Esophagus squamous epithelium (tissue), 5 donors: ENCODE measurements at regions not wholly inside any gene's neighbourhood (a gene's known extent, or its start where the extent isn't known, plus 50 kb on each side); places are given as distances from the start of the nearest gene placed in this dataset.

Experiments
- DNase-seq: peaks from one replicate; lab custom pipeline; 2025; lab: John Stamatoyannopoulos, UW
- H3K27ac ChIP-seq, 4 donors: fragments of 200-600 bp; sonication (generic); one replicate each; pipeline ENCODE4 v1.5.1; 2016 to 2019; ENCODE audit warnings: mild to moderate bottlenecking in 1 of 4
- H3K27me3 ChIP-seq, 4 donors: fragments of 200-600 bp; sonication (generic); 1 replicate in 3 of 4; 2 replicates in 1 of 4; pipeline versions ENCODE4 v1.5.1 to v1.6.0; 2017 to 2021; ENCODE audit warnings: antibody characterized with exemption in 1 of 4
- H3K36me3 ChIP-seq, 3 donors: fragments of 200-600 bp; sonication (generic); one replicate each; pipeline ENCODE4 v1.5.1; 2016 to 2019
- H3K4me1 ChIP-seq, 3 donors: fragments of 200-600 bp; sonication (generic); one replicate each; pipeline ENCODE4 v1.5.1; 2017 to 2019
- H3K4me3 ChIP-seq, 4 donors: fragments of 200-600 bp; sonication (generic); 1 replicate in 3 of 4; 2 replicates in 1 of 4; pipeline ENCODE4 v1.5.1; 2016 to 2019; ENCODE audit warnings: mild to moderate bottlenecking in 2 of 4, moderate library complexity in 1 of 4
- H3K9me3 ChIP-seq, 3 donors: fragments of 200-600 bp; sonication (generic); one replicate each; pipeline ENCODE4 v1.5.1; 2016 to 2019
- CTCF ChIP-seq, 6 experiments: fragments of 450-650 bp in 4 of 6; fragments of 200-600 bp in 2 of 6; sonication (generic) in 2 of 6; IDR thresholded peaks; one replicate each; pipeline ENCODE4 v1.5.1; 2016 to 2019; ENCODE audit warnings: antibody characterized with exemption in 6 of 6, mild to moderate bottlenecking in 4 of 6, moderate library complexity in 4 of 6
- POLR2A ChIP-seq, 4 donors: fragments of 450-650 bp; IDR thresholded peaks; one replicate each; pipeline ENCODE4 v1.6.1; 2017; ENCODE audit warnings: antibody characterized with exemption in 4 of 4, mild to moderate bottlenecking in 4 of 4, moderate library complexity in 3 of 4
- WGBS, 2 donors: methylation state at CpG; one replicate each; pipeline ENCODE4 v1.1.5; 2018; 5-methylcytosine and 5-hydroxymethylcytosine counted together
- intact Hi-C: fragments of 100-400 bp; cut with DNase I; formaldehyde crosslinking; loops from one replicate; pipeline ENCODE4 v1.15.0; 2022
- donor health status: DM: yes; HTN: yes; CAD: no.

- no peak for TF ChIP-seq POLR2A (IDR thresholded peaks at IDR 0.05)
- TF ChIP-seq CTCF (IDR thresholded peaks at IDR 0.05) = no peak
- WGBS, 2 donors = 32 to 38% methylated on average over 1 of the region's 1 CpG
Measured at GRCh38 chr3:168655611-168656010, 559.9 kb upstream of the GOLIM4 start.

DNA sequence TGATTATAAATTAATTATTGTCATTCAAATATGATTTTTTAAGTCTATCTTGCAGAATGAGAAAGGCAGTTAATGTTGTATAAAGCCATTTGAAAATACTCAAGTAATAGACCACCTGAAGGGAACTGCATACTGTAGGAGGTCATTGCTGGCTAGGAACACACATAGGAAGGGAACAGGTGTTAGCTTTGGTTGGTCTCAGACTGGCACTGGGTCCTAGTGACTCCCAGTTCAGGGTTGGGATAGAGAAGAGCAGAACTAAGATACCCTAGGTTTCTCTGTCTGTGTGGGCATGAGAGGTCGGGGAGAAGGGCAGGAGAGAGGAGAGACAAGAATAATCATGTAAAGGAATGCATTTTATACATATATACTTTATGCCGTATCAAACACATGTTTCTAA is 559.0 kb upstream of the GOLIM4 start:
- no peaks in the 10 kb centered on the region for H3K36me3 ChIP-seq
- intact Hi-C loops = no loop called here
- DNase-seq = no peak
- H3K4me1 ChIP-seq = no peaks in the 10 kb centered on the region
- H3K27me3 ChIP-seq = no peaks in the 10 kb centered on the region
- TF ChIP-seq POLR2A (IDR thresholded peaks at IDR 0.05) (no peak), CTCF (IDR thresholded peaks at IDR 0.05) (no peak)
- 44 to 54% methylated on average over 2 of the region's 2 CpGs for WGBS, 2 donors
- no peak overlapping the region for H3K27ac ChIP-seq
- H3K9me3 ChIP-seq = no peaks in the 10 kb centered on the region
- H3K4me3 ChIP-seq = no peak overlapping the region

More at GRCh38 chr3:168655611-168656010, 559.9 kb upstream of the GOLIM4 start:
- Histone ChIP-seq H3K4me3 (no peak overlapping the region), H3K27ac (no peak overlapping the region), H3K4me1 (no peaks in the 10 kb centered on the region), H3K27me3 (no peaks in the 10 kb centered on the region), H3K9me3 (no peaks in the 10 kb centered on the region), H3K36me3 (no peaks in the 10 kb centered on the region)
- DNase-seq = no peak
- intact Hi-C loops = no loop called here

DNA sequence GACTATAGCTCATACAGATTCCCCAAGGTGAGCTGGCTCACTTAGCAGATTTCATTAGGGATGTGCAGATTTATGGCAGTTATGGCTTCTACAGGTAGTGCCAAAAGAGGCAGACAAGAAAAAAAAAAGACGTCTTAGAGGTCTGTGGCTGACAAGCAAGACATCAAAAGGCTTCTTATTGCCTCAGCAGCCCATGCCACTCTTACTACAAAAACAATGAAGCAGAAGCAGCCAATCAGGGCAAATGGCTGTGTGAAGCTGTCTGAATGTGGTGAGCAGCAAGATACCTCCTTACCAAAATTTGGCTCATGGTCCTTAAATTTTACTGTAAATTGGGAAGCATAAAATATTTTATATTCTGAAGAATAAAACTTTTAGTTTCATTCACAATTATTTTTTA is 557.5 kb upstream of the GOLIM4 start:
- intact Hi-C loops = no loop called here
- Histone ChIP-seq H3K27me3 (no peaks in the 10 kb centered on the region), H3K4me3 (no peak overlapping the region), H3K4me1 (no peaks in the 10 kb centered on the region), H3K36me3 (no peaks in the 10 kb centered on the region), H3K9me3 (no peaks in the 10 kb centered on the region), H3K27ac (no peak overlapping the region)
- DNase-seq = no peak
- no peak for TF ChIP-seq CTCF (IDR thresholded peaks at IDR 0.05)
- no peak for TF ChIP-seq POLR2A (IDR thresholded peaks at IDR 0.05)
- WGBS, 2 donors = 23 to 33% methylated on average over 1 of the region's 1 CpG

- no peak for TF ChIP-seq POLR2A (IDR thresholded peaks at IDR 0.05)
- no peak for TF ChIP-seq CTCF (IDR thresholded peaks at IDR 0.05)
- no peaks in the 10 kb centered on the region for H3K36me3 ChIP-seq
- H3K9me3 ChIP-seq = no peaks in the 10 kb centered on the region
- H3K27me3 ChIP-seq = no peaks in the 10 kb centered on the region
- no peak overlapping the region for H3K4me3 ChIP-seq
- intact Hi-C loops = no loop called here
- H3K4me1 ChIP-seq = no peaks in the 10 kb centered on the region
- DNase-seq = no peak
- 52 to 70% methylated on average over 3 of the region's 3 CpGs for WGBS, 2 donors
- H3K27ac ChIP-seq = no peak overlapping the region
Measured at GRCh38 chr3:168648321-168648720, 552.6 kb upstream of the GOLIM4 start.

DNA sequence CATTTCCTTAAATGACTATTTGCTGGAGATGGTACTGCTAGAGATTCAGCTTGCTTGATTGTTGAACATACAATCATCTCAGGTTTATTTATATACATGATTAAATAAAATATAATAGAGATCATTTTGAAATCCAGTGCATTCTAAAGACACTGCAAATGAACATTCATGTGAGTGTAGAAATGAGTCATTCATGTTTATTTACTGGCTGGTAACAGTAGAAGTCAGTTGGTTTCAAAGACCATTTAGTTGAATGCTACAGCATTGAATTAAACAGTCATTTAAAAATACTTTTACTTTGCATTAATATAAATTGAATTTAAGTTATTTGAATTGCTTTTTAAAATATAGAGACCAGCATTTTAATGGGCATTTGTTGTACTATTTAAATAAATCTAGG is 551.9 kb upstream of the GOLIM4 start:
- H3K36me3 ChIP-seq = no peaks in the 10 kb centered on the region
- H3K4me1 ChIP-seq = no peaks in the 10 kb centered on the region
- TF ChIP-seq POLR2A (IDR thresholded peaks at IDR 0.05) = no peak
- no peak for TF ChIP-seq CTCF (IDR thresholded peaks at IDR 0.05)
- H3K27ac ChIP-seq = no peak overlapping the region
- intact Hi-C loops = no loop called here
- H3K9me3 ChIP-seq = no peaks in the 10 kb centered on the region
- H3K27me3 ChIP-seq = no peaks in the 10 kb centered on the region
- DNase-seq = no peak
- H3K4me3 ChIP-seq = no peak overlapping the region
